ENCODE measurements at regions not wholly inside any gene's neighbourhood (a gene's known extent, or its start where the extent isn't known, plus 50 kb on each side); places are given as distances from the start of the nearest gene placed in this dataset.

DNA sequence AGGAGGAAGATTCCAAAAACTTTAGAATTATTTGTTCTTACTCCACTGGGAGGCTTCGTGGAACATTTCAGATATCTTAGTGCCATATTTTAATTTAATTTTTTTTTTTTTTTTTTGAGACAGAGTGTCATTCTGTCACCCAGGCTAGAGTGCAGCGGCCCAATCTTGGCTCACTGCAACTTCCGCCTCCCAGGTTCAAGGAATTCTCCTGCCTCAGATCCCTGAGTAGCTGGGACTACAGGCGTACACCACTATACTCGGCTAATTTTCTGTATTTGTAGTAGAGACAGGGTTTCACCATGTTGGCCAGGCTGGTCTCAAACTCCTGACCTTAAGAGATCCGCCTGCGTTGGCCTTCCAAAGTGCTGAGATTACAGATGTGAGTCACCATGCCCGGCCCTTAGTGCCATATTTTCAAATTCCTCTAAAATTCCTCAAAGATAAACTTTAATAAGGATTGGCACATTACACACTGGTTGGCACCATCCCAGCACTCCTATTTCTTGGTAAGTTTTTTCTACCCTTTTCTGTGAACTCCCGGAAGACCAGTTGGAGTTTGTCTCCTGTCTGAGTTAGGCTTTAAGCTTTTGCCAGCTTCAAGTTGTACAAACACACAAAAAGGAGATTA is 693.7 kb downstream of the MCTP2 start:
- CTCF ChIA-PET, result interaction anchor here (0.6 kb wide), 1 partner anchor 251 kb away, joined by 5 read pairs; no protein-coding TSS in a partner anchor
- Mint-ChIP-seq H3K27me3 (ENCODE audit: unreplicated experiment) (no peaks in the 10 kb centered on the region), H3K4me1 (ENCODE audit: low read depth, unreplicated experiment) (no peaks in the 10 kb centered on the region), H3K4me3 (ENCODE audit: low read depth, unreplicated experiment) (no peak overlapping the region), H3K27ac (ENCODE audit: unreplicated experiment) (no peak overlapping the region), H3K36me3 (ENCODE audit: insufficient read depth, unreplicated experiment) (no peaks in the 10 kb centered on the region), H3K9me3 (ENCODE audit: low read depth, unreplicated experiment) (peaks cover 19% of the 10 kb centered on the region)
- no peak for DNase-seq
- TF ChIP-seq, protein P1, sequence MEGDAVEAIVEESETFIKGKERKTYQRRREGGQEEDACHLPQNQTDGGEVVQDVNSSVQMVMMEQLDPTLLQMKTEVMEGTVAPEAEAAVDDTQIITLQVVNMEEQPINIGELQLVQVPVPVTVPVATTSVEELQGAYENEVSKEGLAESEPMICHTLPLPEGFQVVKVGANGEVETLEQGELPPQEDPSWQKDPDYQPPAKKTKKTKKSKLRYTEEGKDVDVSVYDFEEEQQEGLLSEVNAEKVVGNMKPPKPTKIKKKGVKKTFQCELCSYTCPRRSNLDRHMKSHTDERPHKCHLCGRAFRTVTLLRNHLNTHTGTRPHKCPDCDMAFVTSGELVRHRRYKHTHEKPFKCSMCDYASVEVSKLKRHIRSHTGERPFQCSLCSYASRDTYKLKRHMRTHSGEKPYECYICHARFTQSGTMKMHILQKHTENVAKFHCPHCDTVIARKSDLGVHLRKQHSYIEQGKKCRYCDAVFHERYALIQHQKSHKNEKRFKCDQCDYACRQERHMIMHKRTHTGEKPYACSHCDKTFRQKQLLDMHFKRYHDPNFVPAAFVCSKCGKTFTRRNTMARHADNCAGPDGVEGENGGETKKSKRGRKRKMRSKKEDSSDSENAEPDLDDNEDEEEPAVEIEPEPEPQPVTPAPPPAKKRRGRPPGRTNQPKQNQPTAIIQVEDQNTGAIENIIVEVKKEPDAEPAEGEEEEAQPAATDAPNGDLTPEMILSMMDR (IDR thresholded peaks at IDR 0.05; ENCODE audit: unreplicated experiment), result no peak
- no TSS peak for BruUV-seq (replicated peaks)
- intact Hi-C loops (cut with micrococcal nuclease; ENCODE audit: unreplicated experiment), result no loop called here

DNA sequence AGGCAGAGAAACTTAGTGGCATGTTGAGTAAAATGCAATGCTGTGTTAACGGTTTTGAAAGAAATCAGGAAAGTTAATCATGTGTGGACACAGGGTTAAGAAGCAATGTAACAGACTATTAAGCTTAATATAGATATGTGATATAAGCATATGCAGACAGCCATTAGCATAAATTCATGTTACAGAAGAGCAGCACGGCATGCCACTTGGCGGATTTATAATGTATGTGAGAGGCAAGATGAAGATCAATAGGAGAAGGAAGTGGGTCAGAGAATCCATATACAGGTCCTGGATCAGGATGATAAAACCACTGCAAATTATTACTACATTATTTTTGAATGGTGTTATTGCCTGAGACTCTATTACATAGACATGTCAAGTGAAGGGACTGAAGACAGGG is 694.3 kb downstream of the MCTP2 start:
- Mint-ChIP-seq H3K27me3 (ENCODE audit: unreplicated experiment) (no peaks in the 10 kb centered on the region), H3K36me3 (ENCODE audit: insufficient read depth, unreplicated experiment) (no peaks in the 10 kb centered on the region), H3K27ac (ENCODE audit: unreplicated experiment) (no peak overlapping the region), H3K4me3 (ENCODE audit: low read depth, unreplicated experiment) (no peak overlapping the region), H3K4me1 (ENCODE audit: low read depth, unreplicated experiment) (no peaks in the 10 kb centered on the region), H3K9me3 (ENCODE audit: low read depth, unreplicated experiment) (peaks cover 19% of the 10 kb centered on the region)
- BruUV-seq (replicated peaks), result no TSS peak
- intact Hi-C loops (cut with micrococcal nuclease; ENCODE audit: unreplicated experiment), result no loop called here
- TF ChIP-seq, protein P1 (IDR thresholded peaks at IDR 0.05; ENCODE audit: unreplicated experiment), result no peak
- DNase-seq, result no peak
- CTCF ChIA-PET, result interaction anchor here (0.6 kb wide), 1 partner anchor 14 kb away, joined by 4 read pairs; no protein-coding TSS in a partner anchor

DNA sequence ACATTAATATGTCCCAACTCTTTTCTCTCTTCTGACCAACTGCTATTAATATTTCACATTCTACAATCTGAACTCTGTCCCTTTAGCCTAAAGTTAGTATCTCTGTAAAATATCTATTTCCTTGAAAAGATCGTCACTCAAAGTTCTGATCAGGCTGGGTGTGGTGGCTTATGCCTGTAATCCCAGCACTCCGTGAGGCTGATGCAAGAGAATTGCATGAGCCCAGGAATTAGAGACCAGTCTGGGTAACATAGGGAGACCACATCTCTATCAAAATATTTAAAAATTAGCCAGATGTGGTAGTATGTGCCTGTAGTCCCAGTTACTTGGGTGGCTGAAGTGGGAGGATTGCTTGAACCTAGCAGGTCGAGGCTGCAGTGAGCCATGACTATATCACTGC is 695.6 kb downstream of the MCTP2 start:
- H3K4me1 Mint-ChIP-seq (ENCODE audit: low read depth, unreplicated experiment), result no peaks in the 10 kb centered on the region
- BruUV-seq (replicated peaks), result no TSS peak
- no peak for DNase-seq
- H3K27ac Mint-ChIP-seq (ENCODE audit: unreplicated experiment), result no peak overlapping the region
- H3K9me3 Mint-ChIP-seq (ENCODE audit: low read depth, unreplicated experiment), result peaks cover 17% of the 10 kb centered on the region
- intact Hi-C loops (cut with micrococcal nuclease; ENCODE audit: unreplicated experiment), result no loop called here
- TF ChIP-seq, protein P1 (IDR thresholded peaks at IDR 0.05; ENCODE audit: unreplicated experiment), result no peak
- no peaks in the 10 kb centered on the region for H3K36me3 Mint-ChIP-seq (ENCODE audit: insufficient read depth, unreplicated experiment)
- H3K27me3 Mint-ChIP-seq (ENCODE audit: unreplicated experiment), result no peaks in the 10 kb centered on the region
- CTCF ChIA-PET, result no interaction called here
- H3K4me3 Mint-ChIP-seq (ENCODE audit: low read depth, unreplicated experiment), result no peak overlapping the region

DNA sequence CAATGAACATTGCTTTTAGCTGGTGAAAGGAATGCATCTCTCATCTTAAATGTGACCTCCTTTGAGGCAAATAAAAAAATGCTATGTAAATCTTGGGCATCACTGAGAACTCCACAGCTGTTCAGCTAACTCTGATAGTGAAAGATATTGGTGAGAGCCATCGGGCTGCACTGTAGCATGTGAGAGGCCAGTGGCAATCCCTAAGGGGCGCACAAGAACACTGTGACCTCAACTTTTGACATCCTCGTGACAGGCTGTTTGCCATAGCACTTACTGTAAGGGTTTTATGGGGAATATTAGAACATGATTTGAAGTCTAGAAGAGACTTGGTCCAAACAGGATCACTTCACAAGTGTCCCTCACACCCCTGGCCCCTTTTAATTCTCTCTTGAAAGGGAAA is 697.9 kb downstream of the MCTP2 start:
- no peak overlapping the region for H3K27ac Mint-ChIP-seq (ENCODE audit: unreplicated experiment)

More for the DNA sequence above, 697.9 kb downstream of the MCTP2 start:
- no peak overlapping the region for H3K4me3 Mint-ChIP-seq (ENCODE audit: low read depth, unreplicated experiment)
- CTCF ChIA-PET, result no interaction called here
- no peaks in the 10 kb centered on the region for H3K36me3 Mint-ChIP-seq (ENCODE audit: insufficient read depth, unreplicated experiment)
- peaks cover 18% of the 10 kb centered on the region for H3K9me3 Mint-ChIP-seq (ENCODE audit: low read depth, unreplicated experiment)
- TF ChIP-seq, protein P1 (IDR thresholded peaks at IDR 0.05; ENCODE audit: unreplicated experiment), result no peak
- no peaks in the 10 kb centered on the region for H3K4me1 Mint-ChIP-seq (ENCODE audit: low read depth, unreplicated experiment)
- no TSS peak for BruUV-seq (replicated peaks)
- no peaks in the 10 kb centered on the region for H3K27me3 Mint-ChIP-seq (ENCODE audit: unreplicated experiment)
- DNase-seq, result no peak
- intact Hi-C loops (cut with micrococcal nuclease; ENCODE audit: unreplicated experiment), result no loop called here

All from Calu3 (cell line).